HUES48 (cell line): ENCODE measurements at regions not wholly inside any gene's neighbourhood (a gene's known extent, or its start where the extent isn't known, plus 50 kb on each side); places are given as distances from the start of the nearest gene placed in this dataset.

Experiments used
- H3K27ac ChIP-seq: one replicate; pipeline ENCODE4 v1.7.0; 2013; ENCODE audit warnings: low read depth, low read length, inconsistent platforms
- H3K27me3 ChIP-seq: 2 replicates; pipeline ENCODE4 v1.6.1; 2013; ENCODE audit warnings: mild to moderate bottlenecking, low read length; ENCODE audit not compliant: control insufficient read depth, insufficient read depth
- H3K36me3 ChIP-seq: 2 replicates; pipeline ENCODE4 v1.6.1; 2013; ENCODE audit warnings: low read length; ENCODE audit not compliant: control insufficient read depth, insufficient read depth
- H3K4me1 ChIP-seq: 2 replicates; pipeline ENCODE4 v1.6.1; 2013; ENCODE audit warnings: mild to moderate bottlenecking, low read length; ENCODE audit not compliant: control insufficient read depth, insufficient read depth
- H3K4me3 ChIP-seq: 2 replicates; pipeline ENCODE4 v1.5.1; 2013; ENCODE audit warnings: mild to moderate bottlenecking, low read depth, low read length
- H3K9ac ChIP-seq: 2 replicates; pipeline ENCODE4 v1.6.1; 2013; ENCODE audit warnings: mild to moderate bottlenecking, low read depth, low read length, moderate library complexity
- H3K9me3 ChIP-seq: 2 replicates; pipeline ENCODE4 v1.6.1; 2013; ENCODE audit warnings: low read length; ENCODE audit not compliant: control insufficient read depth, insufficient read depth

- H3K27me3 ChIP-seq = no peaks in the 10 kb centered on the region
- peaks cover 36% of the 10 kb centered on the region for H3K9me3 ChIP-seq
- no peak overlapping the region for H3K27ac ChIP-seq
- H3K36me3 ChIP-seq = no peaks in the 10 kb centered on the region
- no peak overlapping the region for H3K4me3 ChIP-seq
- no peaks in the 10 kb centered on the region for H3K4me1 ChIP-seq
- H3K9ac ChIP-seq = no peak overlapping the region
Observed at GRCh38 chr1:4149831-4150230, 249.8 kb upstream of the C1orf174 start.

- H3K27ac ChIP-seq = no peak overlapping the region
- no peak overlapping the region for H3K9ac ChIP-seq
- H3K4me1 ChIP-seq = no peaks in the 10 kb centered on the region
- no peak overlapping the region for H3K4me3 ChIP-seq
- H3K9me3 ChIP-seq = peaks cover 34% of the 10 kb centered on the region
- H3K36me3 ChIP-seq = no peaks in the 10 kb centered on the region
- no peaks in the 10 kb centered on the region for H3K27me3 ChIP-seq
Observed at GRCh38 chr1:4150262-4150661, 250.2 kb upstream of the C1orf174 start.

- H3K4me1 ChIP-seq = no peaks in the 10 kb centered on the region
- H3K9me3 ChIP-seq = peaks cover 33% of the 10 kb centered on the region
- no peak overlapping the region for H3K27ac ChIP-seq
- H3K36me3 ChIP-seq = no peaks in the 10 kb centered on the region
- no peaks in the 10 kb centered on the region for H3K27me3 ChIP-seq
- H3K9ac ChIP-seq = no peak overlapping the region
- no peak overlapping the region for H3K4me3 ChIP-seq
Observed at GRCh38 chr1:4152266-4152665, 252.2 kb upstream of the C1orf174 start.

- no peak overlapping the region for H3K4me3 ChIP-seq
- H3K9ac ChIP-seq = no peak overlapping the region
- no peaks in the 10 kb centered on the region for H3K27me3 ChIP-seq
- peaks cover 28% of the 10 kb centered on the region for H3K9me3 ChIP-seq
- no peaks in the 10 kb centered on the region for H3K36me3 ChIP-seq
- no peaks in the 10 kb centered on the region for H3K4me1 ChIP-seq
- no peak overlapping the region for H3K27ac ChIP-seq
Observed at GRCh38 chr1:4153571-4153970, 253.5 kb upstream of the C1orf174 start.

- no peak overlapping the region for H3K4me3 ChIP-seq
- no peaks in the 10 kb centered on the region for H3K36me3 ChIP-seq
- peaks cover 39% of the 10 kb centered on the region for H3K9me3 ChIP-seq
- H3K9ac ChIP-seq = no peak overlapping the region
- no peak overlapping the region for H3K27ac ChIP-seq
- H3K4me1 ChIP-seq = no peaks in the 10 kb centered on the region
- no peaks in the 10 kb centered on the region for H3K27me3 ChIP-seq
Observed at GRCh38 chr1:4156241-4156973, 256.3 kb upstream of the C1orf174 start.

GRCh38 chr1:4160181-4160580 lies 260.1 kb upstream of the C1orf174 start:
- Histone ChIP-seq H3K9me3 (peaks cover 39% of the 10 kb centered on the region), H3K27me3 (no peaks in the 10 kb centered on the region), H3K4me1 (no peaks in the 10 kb centered on the region), H3K27ac (no peak overlapping the region), H3K4me3 (no peak overlapping the region), H3K36me3 (no peaks in the 10 kb centered on the region), H3K9ac (no peak overlapping the region)

- no peak overlapping the region for H3K4me3 ChIP-seq
- no peak overlapping the region for H3K9ac ChIP-seq
- H3K27ac ChIP-seq = no peak overlapping the region
- H3K27me3 ChIP-seq = no peaks in the 10 kb centered on the region
- H3K9me3 ChIP-seq = peaks cover 41% of the 10 kb centered on the region
- no peaks in the 10 kb centered on the region for H3K4me1 ChIP-seq
- no peaks in the 10 kb centered on the region for H3K36me3 ChIP-seq
Observed at GRCh38 chr1:4161366-4162006, 261.4 kb upstream of the C1orf174 start.

- Histone ChIP-seq H3K4me1 (no peaks in the 10 kb centered on the region), H3K9me3 (peaks cover 50% of the 10 kb centered on the region), H3K4me3 (no peak overlapping the region), H3K9ac (no peak overlapping the region), H3K36me3 (no peaks in the 10 kb centered on the region), H3K27me3 (no peaks in the 10 kb centered on the region), H3K27ac (no peak overlapping the region)
Observed at GRCh38 chr1:4164965-4165364, 264.9 kb upstream of the C1orf174 start.

- H3K4me1 ChIP-seq = no peaks in the 10 kb centered on the region
- no peaks in the 10 kb centered on the region for H3K36me3 ChIP-seq
- no peak overlapping the region for H3K9ac ChIP-seq
- H3K27me3 ChIP-seq = no peaks in the 10 kb centered on the region
- H3K27ac ChIP-seq = no peak overlapping the region
- peaks cover 54% of the 10 kb centered on the region for H3K9me3 ChIP-seq
- no peak overlapping the region for H3K4me3 ChIP-seq
Observed at GRCh38 chr1:4165686-4166300, 265.7 kb upstream of the C1orf174 start.

GRCh38 chr1:4166713-4167112 lies 266.6 kb upstream of the C1orf174 start:
- Histone ChIP-seq H3K9ac (no peak overlapping the region), H3K4me3 (no peak overlapping the region), H3K4me1 (no peaks in the 10 kb centered on the region), H3K27me3 (no peaks in the 10 kb centered on the region), H3K9me3 (peaks cover 53% of the 10 kb centered on the region), H3K36me3 (no peaks in the 10 kb centered on the region), H3K27ac (no peak overlapping the region)

GRCh38 chr1:4169991-4170390 lies 269.9 kb upstream of the C1orf174 start:
- Histone ChIP-seq H3K27me3 (no peaks in the 10 kb centered on the region), H3K9ac (no peak overlapping the region), H3K4me1 (no peaks in the 10 kb centered on the region), H3K9me3 (peaks cover 41% of the 10 kb centered on the region), H3K27ac (no peak overlapping the region), H3K4me3 (no peak overlapping the region), H3K36me3 (no peaks in the 10 kb centered on the region)
